HepG2 (cell line): ENCODE measurements at regions not wholly inside any gene's neighbourhood (a gene's known extent, or its start where the extent isn't known, plus 50 kb on each side); places are given as distances from the start of the nearest gene placed in this dataset.

Experiments
- ARID5B ChIP-seq: IDR thresholded peaks from 2 replicates; pipeline ENCODE4 v1.4.0; 2020; ENCODE audit warnings: mild to moderate bottlenecking, missing genetic modification reagents
- FOXJ3 ChIP-seq: sonication (generic); formaldehyde crosslinking; IDR thresholded peaks from 2 replicates; pipeline ENCODE4 v1.4.0; 2020; ENCODE audit warnings: missing genetic modification reagents, mild to moderate bottlenecking, borderline replicate concordance
- GMEB2 ChIP-seq: IDR thresholded peaks from 2 replicates; pipeline ENCODE4 v1.6.1; 2016; ENCODE audit warnings: missing biosample characterization, missing genetic modification reagents, low read depth
- HES4 ChIP-seq: sonication (generic); formaldehyde crosslinking; IDR thresholded peaks from 2 replicates; pipeline ENCODE4 v1.9.0; 2021; ENCODE audit warnings: mild to moderate bottlenecking, missing genetic modification reagents, borderline replicate concordance
- HOXA9 ChIP-seq: sonication (generic); formaldehyde crosslinking; IDR thresholded peaks from 2 replicates; pipeline ENCODE4 v1.8.1; 2022; ENCODE audit warnings: missing genetic modification reagents, mild to moderate bottlenecking, moderate library complexity, borderline replicate concordance
- ISL2 ChIP-seq: sonication (generic); formaldehyde crosslinking; IDR thresholded peaks from 2 replicates; pipeline ENCODE4 v1.5.0; 2020; ENCODE audit warnings: missing genetic modification reagents
- NCOA1 ChIP-seq: sonication (generic); formaldehyde crosslinking; IDR thresholded peaks from 2 replicates; pipeline ENCODE4 v1.9.0; 2021; ENCODE audit warnings: missing genetic modification reagents
- NCOA5 ChIP-seq: sonication (generic); formaldehyde crosslinking; IDR thresholded peaks from 2 replicates; pipeline ENCODE4 v1.4.0; 2020; ENCODE audit warnings: missing genetic modification reagents
- PRMT3 ChIP-seq: sonication (generic); formaldehyde crosslinking; IDR thresholded peaks from 2 replicates; pipeline ENCODE4 v1.8.1; 2022; ENCODE audit warnings: low read depth, mild to moderate bottlenecking, moderate library complexity, missing genetic modification reagents, borderline replicate concordance
- SIN3A ChIP-seq: IDR thresholded peaks from 2 replicates; pipeline ENCODE4 v1.6.1; 2011; ENCODE audit warnings: low read depth, mild to moderate bottlenecking, control low read depth, low read length, borderline replicate concordance
- SNAPC4 ChIP-seq: sonication (generic); formaldehyde crosslinking; IDR thresholded peaks from 2 replicates; pipeline ENCODE4 v1.4.0; 2020; ENCODE audit warnings: mild to moderate bottlenecking, missing genetic modification reagents
- SOX13 ChIP-seq, 3 experiments: fragments of 450-650 bp in 1 of 3; sonication (generic) in 1 of 3; formaldehyde crosslinking in 1 of 3; IDR thresholded peaks in 2 of 3; conservative IDR thresholded peaks in 1 of 3; 2 replicates each; pipeline versions ENCODE4 v1.5.0 to v1.6.1; 2016 to 2020; ENCODE audit warnings: antibody characterized with exemption in 1 of 3, mild to moderate bottlenecking in 1 of 3, missing compliant biosample characterization in 1 of 3, missing genetic modification reagents in 1 of 3, moderate library complexity in 1 of 3
- ZBTB7A ChIP-seq: sonication (generic); formaldehyde crosslinking; IDR thresholded peaks from 2 replicates; pipeline ENCODE4 v1.8.0; 2022; ENCODE audit warnings: mild to moderate bottlenecking, missing genetic modification reagents
- ZNF556 ChIP-seq: sonication (generic); formaldehyde crosslinking; IDR thresholded peaks from 2 replicates; pipeline ENCODE4 v1.4.0; 2020; ENCODE audit warnings: mild to moderate bottlenecking, missing genetic modification reagents, borderline replicate concordance
- ZNF766 ChIP-seq: sonication (generic); formaldehyde crosslinking; IDR thresholded peaks from 2 replicates; pipeline ENCODE4 v1.5.0; 2020; ENCODE audit warnings: missing genetic modification reagents, borderline replicate concordance
- TF ChIP-seq, protein P1 (sequence below): sonication (generic); formaldehyde crosslinking; IDR thresholded peaks from 2 replicates; pipeline ENCODE4 v1.5.0; 2020; ENCODE audit warnings: missing genetic modification reagents, mild to moderate bottlenecking, borderline replicate concordance
- TF ChIP-seq, protein P2 (sequence below): sonication (generic); formaldehyde crosslinking; IDR thresholded peaks from 2 replicates; pipeline ENCODE4 v1.4.0; 2020; ENCODE audit warnings: low read depth, mild to moderate bottlenecking, missing genetic modification reagents

GRCh38 chr22:27627444-27627833 is 174.1 kb downstream of the MN1 start (continued):
- TF ChIP-seq ARID5B (CRISPR knock-in tag): peak; percentile 33; the same call in 1 of the 2 replicates
- no peak for TF ChIP-seq GMEB2 (CRISPR knock-in tag)
- TF ChIP-seq HOXA9: no peak
- TF ChIP-seq, protein P1, sequence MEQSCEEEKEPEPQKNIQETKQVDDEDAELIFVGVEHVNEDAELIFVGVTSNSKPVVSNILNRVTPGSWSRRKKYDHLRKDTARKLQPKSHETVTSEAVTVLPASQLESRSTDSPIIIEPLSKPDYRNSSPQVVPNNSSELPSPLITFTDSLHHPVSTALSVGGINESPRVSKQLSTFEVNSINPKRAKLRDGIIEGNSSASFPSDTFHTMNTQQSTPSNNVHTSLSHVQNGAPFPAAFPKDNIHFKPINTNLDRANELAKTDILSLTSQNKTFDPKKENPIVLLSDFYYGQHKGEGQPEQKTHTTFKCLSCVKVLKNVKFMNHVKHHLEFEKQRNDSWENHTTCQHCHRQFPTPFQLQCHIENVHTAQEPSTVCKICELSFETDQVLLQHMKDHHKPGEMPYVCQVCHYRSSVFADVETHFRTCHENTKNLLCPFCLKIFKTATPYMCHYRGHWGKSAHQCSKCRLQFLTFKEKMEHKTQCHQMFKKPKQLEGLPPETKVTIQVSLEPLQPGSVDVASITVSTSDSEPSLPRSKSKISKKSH (CRISPR knock-in tag): no peak
- no peak for TF ChIP-seq ZBTB7A (CRISPR knock-in tag)
- TF ChIP-seq ZNF556 (CRISPR knock-in tag): no peak
- TF ChIP-seq ZNF766 (CRISPR knock-in tag): no peak
- no peak for TF ChIP-seq SIN3A
- TF ChIP-seq SOX13 (IDR thresholded peaks at IDR 0.05): no peak
- no peak for TF ChIP-seq SOX13 (CRISPR knock-in tag; conservative IDR thresholded peaks at IDR 0.05 in 1 of 2, IDR thresholded peaks at IDR 0.05 in 1 of 2)
- no peak for TF ChIP-seq SNAPC4 (CRISPR knock-in tag)
- TF ChIP-seq NCOA5 (CRISPR knock-in tag): no peak
- TF ChIP-seq ISL2 (CRISPR knock-in tag): no peak
- no peak for TF ChIP-seq NCOA1 (CRISPR knock-in tag)
- TF ChIP-seq HES4 (CRISPR knock-in tag): no peak
- TF ChIP-seq, protein P2, sequence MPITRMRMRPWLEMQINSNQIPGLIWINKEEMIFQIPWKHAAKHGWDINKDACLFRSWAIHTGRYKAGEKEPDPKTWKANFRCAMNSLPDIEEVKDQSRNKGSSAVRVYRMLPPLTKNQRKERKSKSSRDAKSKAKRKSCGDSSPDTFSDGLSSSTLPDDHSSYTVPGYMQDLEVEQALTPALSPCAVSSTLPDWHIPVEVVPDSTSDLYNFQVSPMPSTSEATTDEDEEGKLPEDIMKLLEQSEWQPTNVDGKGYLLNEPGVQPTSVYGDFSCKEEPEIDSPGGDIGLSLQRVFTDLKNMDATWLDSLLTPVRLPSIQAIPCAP (CRISPR knock-in tag): no peak
- TF ChIP-seq PRMT3 (CRISPR knock-in tag): no peak
- TF ChIP-seq FOXJ3 (CRISPR knock-in tag): no peak
